ENCODE measurements at regions not wholly inside any gene's neighbourhood (a gene's known extent, or its start where the extent isn't known, plus 50 kb on each side); places are given as distances from the start of the nearest gene placed in this dataset.

GRCh38 chr9:38229504-38230155, 160.6 kb upstream of the SHB start:
- peak; percentile 16 for DNase-seq (ENCODE audit: low spot score)

GRCh38 chr9:38229104-38229500, 160.1 kb upstream of the SHB start:
- DNase-seq (ENCODE audit: low spot score): no peak

GRCh38 chr9:38228331-38229103, 159.5 kb upstream of the SHB start:
- no peak for DNase-seq (ENCODE audit: low spot score)

- DNase-seq (ENCODE audit: low spot score): no peak
Measured at GRCh38 chr9:38227656-38228055, 158.6 kb upstream of the SHB start.

DNA sequence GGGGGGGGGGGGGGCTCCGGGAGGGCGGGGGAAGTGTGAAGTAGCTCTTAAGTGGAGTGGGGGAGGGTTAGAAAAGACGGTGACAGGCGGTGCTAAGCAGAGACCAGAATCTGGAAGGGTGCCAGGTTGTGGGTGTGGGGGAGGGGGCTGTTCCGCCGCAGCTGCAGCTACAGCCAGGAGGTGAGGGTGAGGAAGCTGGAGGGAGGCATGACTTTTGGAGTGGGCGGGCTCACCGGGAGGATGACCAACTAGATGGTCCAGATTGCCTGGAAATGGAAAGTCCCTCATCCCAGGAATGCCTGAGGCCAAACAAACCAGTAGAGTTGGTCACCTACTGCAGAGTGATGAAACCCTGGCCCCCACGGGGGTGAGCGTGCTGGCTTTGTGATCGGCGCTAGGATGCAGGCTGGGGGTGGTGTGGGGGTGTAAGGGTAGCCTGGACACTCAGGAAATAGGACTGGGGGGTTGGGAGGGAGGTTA, 158.1 kb upstream of the SHB start:
- peak; percentile 71 for DNase-seq (ENCODE audit: low spot score)

DNA sequence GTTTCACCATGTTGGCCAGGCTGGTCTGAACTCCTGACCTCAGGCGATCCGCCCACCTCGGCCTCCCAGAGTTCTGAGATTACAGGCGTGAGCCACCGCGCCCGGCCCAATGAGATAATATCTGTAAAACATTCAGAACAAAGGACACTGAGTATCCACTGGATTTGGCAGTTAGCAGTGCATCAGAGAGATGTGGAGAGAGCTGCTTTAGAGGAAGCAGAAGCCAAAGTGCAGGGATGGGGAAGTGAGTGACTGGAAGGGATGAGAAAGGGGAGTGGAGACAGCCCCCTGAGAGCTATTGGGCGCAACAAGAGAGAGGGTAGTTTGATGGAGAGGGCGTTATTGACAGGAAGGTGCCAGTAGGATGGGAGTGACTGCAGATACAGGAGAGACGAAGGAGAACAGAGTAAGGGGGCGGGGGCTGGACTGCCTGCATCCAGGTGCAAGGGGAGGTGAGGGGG, 157.5 kb upstream of the SHB start:
- DNase-seq (ENCODE audit: low spot score): peak; percentile 59

GRCh38 chr9:38224941-38225340, 155.9 kb upstream of the SHB start:
- peak; percentile 33 for DNase-seq (ENCODE audit: low spot score)

DNA sequence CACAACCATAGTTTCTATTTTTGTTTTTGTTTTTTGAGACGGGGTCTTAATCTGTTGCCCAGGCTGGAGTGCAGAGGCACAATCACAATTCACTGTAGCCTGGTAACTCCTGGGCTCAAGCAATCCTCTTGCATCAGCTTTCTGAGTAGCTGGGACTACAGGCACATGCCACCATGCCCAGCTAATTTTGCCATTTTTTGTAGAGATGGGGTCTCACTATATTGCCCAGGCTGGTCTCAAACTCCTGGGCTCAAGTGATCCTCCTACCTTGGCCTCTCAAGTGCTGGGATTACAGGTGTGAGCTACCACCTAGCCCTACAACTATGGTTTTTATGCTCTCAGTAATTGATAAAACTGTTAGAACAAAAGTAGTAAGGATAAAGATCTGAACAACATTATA, 147.5 kb upstream of the SHB start:
- DNase-seq (ENCODE audit: low spot score): no peak

GRCh38 chr9:38215465-38215864, 146.4 kb upstream of the SHB start:
- no peak for DNase-seq (ENCODE audit: low spot score)

GRCh38 chr9:38214432-38214831, 145.4 kb upstream of the SHB start:
- peak; percentile 9 for DNase-seq (ENCODE audit: low spot score)

GRCh38 chr9:38213631-38214299, 144.7 kb upstream of the SHB start:
- peak; percentile 4 for DNase-seq (ENCODE audit: low spot score)

- DNase-seq (ENCODE audit: low spot score): no peak
Measured at GRCh38 chr9:38212016-38212415, 143.0 kb upstream of the SHB start.

DNA sequence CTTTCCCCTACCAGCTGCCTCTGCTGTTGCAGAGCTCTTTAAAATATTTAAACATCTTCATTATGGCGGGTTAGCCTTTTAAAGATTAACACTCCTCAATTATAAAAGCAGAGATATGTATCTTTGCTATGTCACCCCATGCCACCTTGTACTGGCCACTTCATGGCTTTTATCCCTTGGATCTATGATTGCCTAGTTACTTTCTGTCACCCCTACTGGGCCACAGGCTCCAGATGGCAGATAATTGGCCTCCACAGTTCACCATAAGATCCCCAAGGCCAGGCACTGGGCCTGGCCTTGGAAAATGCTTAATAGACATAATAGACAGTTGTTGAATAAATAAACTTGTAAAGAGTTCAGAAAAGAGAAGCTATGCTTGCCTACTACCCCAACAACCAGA, 142.0 kb upstream of the SHB start:
- no peak for DNase-seq (ENCODE audit: low spot score)

DNA sequence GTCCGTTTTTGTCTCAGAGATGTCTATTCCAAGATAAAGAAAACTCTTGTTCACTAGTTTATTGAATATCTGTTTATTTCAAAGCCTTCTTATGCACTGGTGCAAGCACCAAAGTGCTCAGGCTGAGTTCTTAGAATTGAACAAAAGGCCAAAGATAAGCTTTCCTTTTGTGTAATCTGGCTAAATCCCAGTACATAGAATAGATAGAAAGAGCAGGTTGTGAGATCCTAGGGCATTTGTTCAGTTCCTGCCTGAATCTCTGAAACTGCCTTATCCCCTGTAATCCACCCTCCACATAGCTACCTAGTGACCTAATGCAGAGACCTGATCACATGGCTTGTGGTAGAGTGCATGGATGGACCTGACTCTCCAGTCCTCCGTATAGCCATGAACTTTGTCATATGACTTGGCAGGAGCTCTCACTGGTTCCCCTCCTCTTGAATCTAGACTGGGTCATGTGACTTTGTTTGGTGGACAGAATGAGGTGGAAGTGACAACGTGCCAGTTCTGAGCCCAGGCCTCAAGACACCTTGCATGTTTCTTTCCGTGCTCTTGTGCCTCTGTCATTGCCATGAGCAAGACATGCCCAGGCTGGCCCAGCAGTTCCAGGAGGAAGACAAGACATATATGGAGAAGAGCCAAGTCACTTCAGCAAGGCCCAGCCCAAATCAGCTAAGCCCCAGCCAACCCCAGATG, 139.3 kb upstream of the SHB start:
- no peak for DNase-seq (ENCODE audit: low spot score)

DNA sequence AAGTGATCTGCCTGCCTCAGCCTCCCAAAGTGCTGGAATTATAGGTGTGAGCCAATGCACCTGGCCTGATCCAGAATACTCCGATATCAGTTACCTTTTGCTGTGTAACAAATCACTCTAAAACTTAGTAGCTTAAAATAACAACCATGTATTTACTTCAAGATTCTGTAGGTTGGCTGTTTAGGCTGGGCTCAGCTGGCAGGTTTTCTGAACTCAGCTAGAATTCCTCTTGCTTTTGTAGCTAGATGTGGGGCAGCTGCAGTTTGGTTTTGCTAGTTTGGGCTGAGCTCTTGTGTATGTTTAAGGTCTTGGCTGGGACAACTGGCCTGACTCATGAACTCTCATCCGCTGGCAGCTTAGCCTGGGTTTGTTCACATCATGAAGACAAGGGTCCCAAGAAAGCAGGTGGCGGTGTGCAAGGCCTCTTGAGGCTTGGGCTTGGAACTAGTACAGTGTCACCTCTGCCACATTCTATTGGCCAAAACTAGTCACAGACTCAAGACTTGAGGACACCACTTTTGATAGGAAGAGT, 138.3 kb upstream of the SHB start:
- no peak for DNase-seq (ENCODE audit: low spot score)

DNA sequence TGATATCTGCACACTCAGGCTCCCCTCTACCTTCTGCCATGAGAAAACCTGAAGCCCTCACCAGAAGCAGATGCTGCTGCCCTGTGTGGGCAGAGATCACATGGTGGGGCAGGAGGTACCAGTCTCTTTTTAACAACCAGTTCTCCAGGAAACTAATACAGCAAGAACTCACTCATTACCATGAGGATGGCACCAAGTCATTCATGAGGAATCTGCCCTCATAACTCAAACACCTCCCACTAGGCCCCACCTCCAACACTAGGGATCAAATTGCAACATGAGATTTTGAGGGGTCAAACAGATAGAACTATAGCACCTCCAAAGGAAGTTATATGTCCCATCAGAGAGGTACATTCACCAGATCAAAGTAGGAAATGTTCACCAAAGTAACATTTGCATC, 136.3 kb upstream of the SHB start:
- no peak for DNase-seq (ENCODE audit: low spot score)

- DNase-seq (ENCODE audit: low spot score): no peak
Measured at GRCh38 chr9:38202336-38202938, 133.4 kb upstream of the SHB start.

DNA sequence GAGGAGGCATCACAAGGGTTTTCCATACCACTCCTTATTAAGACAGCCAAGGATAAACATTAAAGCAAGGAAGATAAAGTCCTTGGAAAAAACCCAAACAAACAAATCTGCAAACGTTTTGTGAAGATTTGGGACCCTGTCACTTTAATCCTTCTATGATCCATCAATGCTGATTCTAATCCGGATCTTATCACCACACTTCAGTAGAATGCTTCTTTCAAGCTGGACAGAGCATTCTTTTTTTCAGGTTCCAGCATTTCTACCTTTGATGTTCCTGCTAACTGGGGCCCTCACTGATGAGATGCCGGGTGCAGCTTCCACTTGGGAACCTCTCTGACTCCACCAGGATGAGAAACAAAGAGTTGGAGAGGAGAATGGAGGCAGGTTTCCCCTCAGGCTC, 132.8 kb upstream of the SHB start:
- DNase-seq (ENCODE audit: low spot score): no peak

GRCh38 chr9:38200431-38200830, 131.4 kb upstream of the SHB start:
- DNase-seq (ENCODE audit: low spot score): no peak

DNA sequence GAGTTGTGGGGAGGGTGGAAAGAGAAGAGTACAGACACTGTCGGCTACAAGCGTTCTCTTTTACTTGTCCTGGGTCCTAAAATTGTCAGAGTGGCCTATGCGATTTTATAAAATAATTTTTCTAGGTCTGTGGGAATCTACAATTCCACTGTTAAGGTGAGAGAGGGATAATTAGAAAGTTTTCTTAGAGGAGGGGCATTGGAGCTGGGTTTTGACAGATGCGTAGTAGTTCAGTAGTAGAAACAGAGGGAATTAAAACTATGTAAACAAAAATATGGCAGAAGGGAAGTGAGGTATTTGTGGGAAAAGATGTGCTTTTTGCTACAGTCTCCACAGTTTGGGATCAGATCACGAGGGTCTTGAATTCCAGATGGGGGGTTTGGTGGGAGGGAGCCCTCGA, 129.1 kb upstream of the SHB start:
- DNase-seq (ENCODE audit: low spot score): no peak

- DNase-seq (ENCODE audit: low spot score): no peak
Measured at GRCh38 chr9:38196714-38197113, 127.7 kb upstream of the SHB start.

Measured in mesenteric fat pad (tissue), 1 donor.